ENCODE measurements at regions not wholly inside any gene's neighbourhood (a gene's known extent, or its start where the extent isn't known, plus 50 kb on each side); places are given as distances from the start of the nearest gene placed in this dataset.

- Histone ChIP-seq H3K36me3 (no peaks in the 10 kb centered on the region), H3K27me3 (no peaks in the 10 kb centered on the region), H3K4me1 (ENCODE audit: insufficient read depth) (no peaks in the 10 kb centered on the region), H3K4me3 (no peak overlapping the region), H3K9me3 (no peaks in the 10 kb centered on the region), H3K27ac (no peak overlapping the region)
- WGBS, 3 donors: 51 to 62% (median 61%) methylated on average over 1 of the region's 1 CpG
- no peak for DNase-seq
- intact Hi-C loops (cut with DNase I): no loop called here
- no peak for TF ChIP-seq POLR2A (IDR thresholded peaks at IDR 0.05)
- no peak for TF ChIP-seq CTCF (IDR thresholded peaks at IDR 0.05)
- TF ChIP-seq EP300 (IDR thresholded peaks at IDR 0.05): no peak
Observed at GRCh38 chr13:53411463-53411862, 382.9 kb downstream of the OLFM4 start.

GRCh38 chr13:53415135-53415534, 386.5 kb downstream of the OLFM4 start:
- H3K4me3 ChIP-seq: no peak overlapping the region
- H3K27ac ChIP-seq: no peak overlapping the region
- intact Hi-C loops (cut with DNase I): no loop called here
- no peak for TF ChIP-seq EP300 (IDR thresholded peaks at IDR 0.05)
- TF ChIP-seq POLR2A (IDR thresholded peaks at IDR 0.05): no peak
- TF ChIP-seq CTCF (IDR thresholded peaks at IDR 0.05): no peak
- no peaks in the 10 kb centered on the region for H3K4me1 ChIP-seq (ENCODE audit: insufficient read depth)
- 68 to 82% (median 78%) methylated on average over 2 of the region's 2 CpGs for WGBS, 3 donors
- H3K9me3 ChIP-seq: no peaks in the 10 kb centered on the region
- DNase-seq: no peak
- no peaks in the 10 kb centered on the region for H3K36me3 ChIP-seq
- H3K27me3 ChIP-seq: no peaks in the 10 kb centered on the region

GRCh38 chr13:53417601-53418000, 389.0 kb downstream of the OLFM4 start:
- Histone ChIP-seq H3K27ac (no peak overlapping the region), H3K9me3 (no peaks in the 10 kb centered on the region), H3K36me3 (no peaks in the 10 kb centered on the region), H3K4me1 (ENCODE audit: insufficient read depth) (no peaks in the 10 kb centered on the region), H3K27me3 (no peaks in the 10 kb centered on the region), H3K4me3 (no peak overlapping the region)
- intact Hi-C loops (cut with DNase I): no loop called here
- no peak for DNase-seq
- TF ChIP-seq EP300 (IDR thresholded peaks at IDR 0.05) (no peak), CTCF (IDR thresholded peaks at IDR 0.05) (no peak), POLR2A (IDR thresholded peaks at IDR 0.05) (no peak)

- DNase-seq: no peak
- WGBS, 3 donors: 60 to 75% (median 67%) methylated on average over 1 of the region's 1 CpG
- Histone ChIP-seq H3K27me3 (no peaks in the 10 kb centered on the region), H3K27ac (no peak overlapping the region), H3K9me3 (no peaks in the 10 kb centered on the region), H3K36me3 (no peaks in the 10 kb centered on the region), H3K4me1 (ENCODE audit: insufficient read depth) (no peaks in the 10 kb centered on the region), H3K4me3 (no peak overlapping the region)
- intact Hi-C loops (cut with DNase I): no loop called here
- TF ChIP-seq POLR2A (IDR thresholded peaks at IDR 0.05): no peak
- no peak for TF ChIP-seq CTCF (IDR thresholded peaks at IDR 0.05)
- TF ChIP-seq EP300 (IDR thresholded peaks at IDR 0.05): no peak
Observed at GRCh38 chr13:53422415-53422814, 393.8 kb downstream of the OLFM4 start.

GRCh38 chr13:53436396-53436795, 407.8 kb downstream of the OLFM4 start:
- no peaks in the 10 kb centered on the region for H3K36me3 ChIP-seq
- no peak overlapping the region for H3K4me3 ChIP-seq
- no peak overlapping the region for H3K27ac ChIP-seq
- no peaks in the 10 kb centered on the region for H3K27me3 ChIP-seq
- H3K4me1 ChIP-seq (ENCODE audit: insufficient read depth): no peaks in the 10 kb centered on the region
- WGBS, 3 donors: 4 to 12% (median 6%) methylated on average over 3 of the region's 3 CpGs
- intact Hi-C loops (cut with DNase I): no loop called here
- H3K9me3 ChIP-seq: no peaks in the 10 kb centered on the region
- TF ChIP-seq CTCF (IDR thresholded peaks at IDR 0.05): no peak
- TF ChIP-seq EP300 (IDR thresholded peaks at IDR 0.05): no peak
- no peak for DNase-seq

Measured in ovary (tissue), 7 donors.